ES-I3 (cell line): ENCODE measurements at regions not wholly inside any gene's neighbourhood (a gene's known extent, or its start where the extent isn't known, plus 50 kb on each side); places are given as distances from the start of the nearest gene placed in this dataset.
"Not testable (repeated sequence)": the region's sequence is repeated elsewhere in the genome, so short reads cannot be mapped to it uniquely, and the experiment has no call there.

ENCODE experiments used
- H3K36me3 ChIP-seq: 2 replicates; pipeline ENCODE4 v1.6.1; 2013; ENCODE audit warnings: mild to moderate bottlenecking, low read length, control low read depth, moderate library complexity; ENCODE audit not compliant: insufficient read depth
- H3K4me1 ChIP-seq: 2 replicates; pipeline ENCODE4 v1.6.1; 2013; ENCODE audit warnings: mild to moderate bottlenecking, control low read depth, low read length; ENCODE audit not compliant: insufficient read depth
- H3K9ac ChIP-seq: 2 replicates; pipeline ENCODE4 v1.6.1; 2013; ENCODE audit warnings: low read depth, mild to moderate bottlenecking, low read length, moderate library complexity
- H3K9me3 ChIP-seq: 2 replicates; pipeline ENCODE4 v1.6.1; 2013; ENCODE audit warnings: mild to moderate bottlenecking, low read length, moderate library complexity; ENCODE audit not compliant: control insufficient read depth, insufficient read depth

DNA sequence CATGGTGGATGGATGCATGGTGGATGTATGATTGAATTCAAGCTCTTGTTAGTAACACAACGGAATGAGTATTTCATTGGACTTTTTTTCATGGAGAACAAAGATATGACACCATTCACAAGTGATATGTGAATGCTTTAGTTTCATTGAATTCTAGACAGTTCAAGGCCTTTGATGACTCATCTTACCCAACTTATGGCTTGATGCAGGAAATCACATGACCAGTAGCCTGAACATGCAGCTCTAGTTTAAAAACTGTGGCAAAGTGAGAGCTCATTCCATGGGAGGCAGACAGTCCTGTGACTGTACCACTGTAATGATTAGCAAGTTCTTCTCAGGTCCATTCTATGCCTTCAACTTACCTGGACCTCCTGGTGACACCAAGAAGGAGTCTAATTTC is 1239.3 kb downstream of the TYW1 start:
- peaks cover 6% of the 10 kb centered on the region; the same call in 1 of the 2 replicates for H3K4me1 ChIP-seq
- H3K36me3 ChIP-seq: no peaks in the 10 kb centered on the region; the same call in 1 of the 2 replicates
- peaks cover under 1% of the 10 kb centered on the region; the same call in 1 of the 2 replicates for H3K9me3 ChIP-seq
- H3K9ac ChIP-seq: no peak overlapping the region

GRCh38 chr7:68238204-68238805 is 1241.7 kb downstream of the TYW1 start:
- H3K4me1 ChIP-seq: peaks cover 6% of the 10 kb centered on the region; the same call in 1 of the 2 replicates
- H3K9me3 ChIP-seq: peaks cover 4% of the 10 kb centered on the region; the same call in 1 of the 2 replicates
- H3K36me3 ChIP-seq: no peaks in the 10 kb centered on the region; the same call in 1 of the 2 replicates
- H3K9ac ChIP-seq: no peak overlapping the region

- Histone ChIP-seq H3K4me1 (peaks cover 32% of the 10 kb centered on the region), H3K36me3 (no peaks in the 10 kb centered on the region; the same call in 1 of the 2 replicates), H3K9ac (no peak overlapping the region), H3K9me3 (peaks cover 4% of the 10 kb centered on the region; the same call in 1 of the 2 replicates)
Observed at GRCh38 chr7:68243128-68243527, 1246.5 kb downstream of the TYW1 start.

- Histone ChIP-seq H3K9me3 (peaks cover 4% of the 10 kb centered on the region; the same call in 1 of the 2 replicates), H3K36me3 (no peaks in the 10 kb centered on the region; the same call in 1 of the 2 replicates), H3K9ac (no peak overlapping the region), H3K4me1 (peaks cover 29% of the 10 kb centered on the region)
Observed at GRCh38 chr7:68244389-68244788, 1247.8 kb downstream of the TYW1 start.

DNA sequence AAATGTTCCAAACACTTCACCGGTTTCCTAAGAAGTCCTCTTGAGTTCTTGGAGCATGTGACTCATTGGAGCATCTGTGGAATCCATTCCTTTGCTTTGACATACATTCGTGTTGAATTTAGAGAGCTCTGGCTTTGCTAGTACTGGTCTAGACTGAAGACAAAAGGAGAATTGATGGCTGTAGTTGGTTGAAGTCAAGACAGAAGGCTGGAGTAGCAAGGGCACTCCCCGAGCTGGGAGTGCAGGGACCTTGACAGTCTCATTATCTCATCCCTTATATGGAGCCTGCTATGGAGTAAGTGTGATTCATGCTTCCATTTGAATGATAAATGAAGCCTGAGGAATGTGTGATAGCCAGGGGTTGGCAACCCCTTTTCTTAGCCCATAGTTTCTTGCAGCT is 1249.1 kb downstream of the TYW1 start:
- H3K4me1 ChIP-seq: peaks cover 29% of the 10 kb centered on the region
- peaks cover 4% of the 10 kb centered on the region; the same call in 1 of the 2 replicates for H3K9me3 ChIP-seq
- H3K9ac ChIP-seq: peak overlapping the region; percentile 7; the same call in 1 of the 2 replicates
- no peaks in the 10 kb centered on the region; the same call in 1 of the 2 replicates for H3K36me3 ChIP-seq

DNA sequence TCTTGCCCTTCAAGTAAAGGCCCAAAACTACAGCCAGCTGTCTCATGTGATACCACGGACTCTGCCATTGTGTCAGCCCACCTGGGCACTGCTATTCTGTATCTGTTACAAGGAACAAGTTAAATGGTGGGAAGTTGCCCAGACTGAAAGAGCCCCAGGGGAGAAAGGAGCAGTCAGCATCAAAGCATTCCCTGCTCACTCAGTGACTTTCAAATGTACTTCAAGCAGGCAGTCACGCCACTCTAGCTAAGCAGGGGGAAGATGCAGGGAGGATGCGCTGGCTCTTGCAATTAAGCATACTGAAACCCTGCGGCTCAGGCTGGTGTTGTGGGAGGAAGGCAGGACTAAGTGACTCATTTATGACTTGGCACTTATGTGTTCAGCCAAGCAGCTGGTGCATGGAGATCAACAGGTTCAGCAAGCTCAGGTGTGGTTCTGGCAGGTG is 1249.6 kb downstream of the TYW1 start:
- H3K9ac ChIP-seq: peak overlapping the region; percentile 7; the same call in 1 of the 2 replicates

DNA sequence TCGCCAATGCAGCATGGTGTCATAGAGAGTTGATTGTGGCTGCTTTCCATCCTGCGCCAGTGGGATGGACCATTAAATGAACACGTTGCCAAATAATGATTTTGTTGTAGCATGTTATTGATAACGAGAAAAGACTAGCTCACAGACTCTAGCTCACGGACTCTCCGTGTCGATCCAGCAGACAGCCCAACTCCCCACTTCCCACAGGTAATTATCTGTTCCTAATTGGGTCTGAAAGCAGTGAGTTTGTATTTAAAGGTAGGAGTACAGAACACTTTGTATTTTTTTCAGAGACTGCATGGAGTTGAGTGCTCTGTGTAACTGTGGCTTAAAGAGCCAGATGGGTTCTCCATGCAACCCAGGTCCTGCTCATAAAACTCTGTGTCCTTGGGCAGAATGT is 1250.5 kb downstream of the TYW1 start:
- peaks cover 9% of the 10 kb centered on the region; the same call in 1 of the 2 replicates for H3K9me3 ChIP-seq
- H3K9ac ChIP-seq: no peak overlapping the region
- peaks cover 29% of the 10 kb centered on the region for H3K4me1 ChIP-seq
- no peaks in the 10 kb centered on the region; the same call in 1 of the 2 replicates for H3K36me3 ChIP-seq

More for the DNA sequence above, 1249.6 kb downstream of the TYW1 start:
- Histone ChIP-seq H3K9me3 (0 out of 2 replicates have a peak, but pooled peaks cover under 1% of the 10 kb centered on the region), H3K36me3 (no peaks in the 10 kb centered on the region; the same call in 1 of the 2 replicates), H3K4me1 (peaks cover 29% of the 10 kb centered on the region)

DNA sequence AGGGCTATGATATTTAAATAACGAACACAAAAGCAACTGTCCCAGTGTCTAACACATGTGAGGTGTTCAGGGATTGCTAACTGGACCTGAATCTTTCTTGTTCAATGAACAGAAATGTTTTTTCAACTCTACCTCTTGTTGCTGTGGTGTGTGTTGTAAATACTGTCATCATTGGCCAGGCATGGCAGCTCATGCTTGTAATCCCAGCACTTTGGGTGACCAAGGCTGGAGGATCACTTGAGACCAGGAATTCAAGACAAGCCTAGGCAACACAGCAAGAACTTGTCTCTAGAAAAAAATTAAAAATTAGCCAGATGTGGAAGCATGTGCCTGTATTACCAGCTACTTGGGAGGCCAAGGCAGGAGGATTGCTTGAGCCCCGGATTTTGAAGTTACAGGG is 1250.9 kb downstream of the TYW1 start:
- Histone ChIP-seq H3K9ac (no peak overlapping the region), H3K9me3 (peaks cover 10% of the 10 kb centered on the region; the same call in 1 of the 2 replicates), H3K4me1 (peaks cover 29% of the 10 kb centered on the region), H3K36me3 (no peaks in the 10 kb centered on the region; the same call in 1 of the 2 replicates)

DNA sequence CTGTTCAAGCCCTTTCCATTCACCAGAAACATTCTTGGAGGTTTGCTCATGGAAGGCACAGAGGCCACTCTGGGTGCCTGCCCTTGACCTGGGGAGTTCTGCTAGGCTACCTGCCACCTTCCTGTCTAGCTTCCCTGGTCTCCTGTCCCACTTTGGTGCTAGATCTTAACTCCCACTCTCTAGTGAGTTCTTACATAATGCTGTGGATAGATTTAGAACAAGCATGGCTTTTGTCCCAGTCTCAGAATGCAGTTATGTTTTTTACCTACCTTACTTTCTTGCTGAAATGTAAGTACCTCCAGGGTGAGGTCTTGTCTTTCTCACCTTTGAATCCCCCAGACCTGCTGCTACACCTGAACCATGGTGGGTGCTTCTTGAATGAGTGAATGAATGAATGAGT is 1252.3 kb downstream of the TYW1 start:
- Histone ChIP-seq H3K9ac (no peak overlapping the region), H3K9me3 (peaks cover 10% of the 10 kb centered on the region; the same call in 1 of the 2 replicates), H3K36me3 (no peaks in the 10 kb centered on the region; the same call in 1 of the 2 replicates), H3K4me1 (peaks cover 29% of the 10 kb centered on the region)

DNA sequence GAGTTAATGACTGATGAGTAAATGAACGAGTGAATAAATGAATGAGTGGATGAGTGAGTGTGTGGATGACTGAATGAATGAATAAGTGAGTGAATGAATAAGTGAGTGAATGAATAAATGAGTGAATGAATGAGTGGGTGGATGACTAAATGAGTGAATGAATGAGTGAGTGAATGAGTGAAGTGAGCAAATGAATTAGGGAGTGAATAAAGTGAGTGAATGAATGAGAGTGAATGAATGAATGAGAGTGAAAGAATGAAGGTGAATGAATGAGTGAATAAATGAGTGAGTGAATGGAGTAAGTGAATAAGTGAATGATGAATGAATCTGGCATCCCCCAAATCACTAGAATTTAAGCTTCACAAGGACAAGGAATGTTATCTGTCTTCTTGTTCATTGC is 1253.0 kb downstream of the TYW1 start:
- Histone ChIP-seq H3K9me3 (peaks cover 10% of the 10 kb centered on the region; the same call in 1 of the 2 replicates), H3K9ac (no peak overlapping the region), H3K4me1 (peaks cover 25% of the 10 kb centered on the region), H3K36me3 (no peaks in the 10 kb centered on the region; the same call in 1 of the 2 replicates)

GRCh38 chr7:68250143-68250542 is 1253.5 kb downstream of the TYW1 start:
- Histone ChIP-seq H3K4me1 (peaks cover 20% of the 10 kb centered on the region), H3K9ac (no peak overlapping the region), H3K9me3 (peaks cover 10% of the 10 kb centered on the region; the same call in 1 of the 2 replicates), H3K36me3 (no peaks in the 10 kb centered on the region; the same call in 1 of the 2 replicates)

DNA sequence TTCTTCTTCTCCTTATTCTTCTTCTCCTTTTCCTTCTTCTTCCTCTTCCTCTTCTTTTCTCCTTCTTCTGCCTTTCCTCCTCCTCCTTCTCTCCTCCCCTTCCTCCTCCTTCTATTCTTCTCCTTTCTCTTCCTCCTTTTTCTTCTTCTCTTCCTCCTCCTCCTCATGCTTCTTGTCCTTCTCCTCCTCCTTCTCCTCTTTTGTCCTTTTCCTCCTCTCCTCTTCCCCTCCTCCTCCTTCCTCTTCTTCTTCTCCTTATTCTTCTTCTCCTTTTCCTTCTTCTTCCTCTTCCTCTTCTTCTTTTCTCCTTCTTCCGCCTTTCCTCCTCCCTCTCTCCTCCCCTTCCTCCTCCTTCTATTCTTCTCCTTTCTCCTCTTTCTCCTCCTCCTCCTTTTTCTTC is 1258.2 kb downstream of the TYW1 start:
- peaks cover 10% of the 10 kb centered on the region for H3K9me3 ChIP-seq
- not testable (repeated sequence) for H3K36me3 ChIP-seq, H3K4me1 ChIP-seq, H3K9ac ChIP-seq

- H3K9ac ChIP-seq: no peak overlapping the region
- no peaks in the 10 kb centered on the region for H3K36me3 ChIP-seq
- H3K4me1 ChIP-seq: peaks cover 3% of the 10 kb centered on the region; the same call in 1 of the 2 replicates
- H3K9me3 ChIP-seq: peaks cover 10% of the 10 kb centered on the region
Observed at GRCh38 chr7:68256295-68256694, 1259.7 kb downstream of the TYW1 start.

DNA sequence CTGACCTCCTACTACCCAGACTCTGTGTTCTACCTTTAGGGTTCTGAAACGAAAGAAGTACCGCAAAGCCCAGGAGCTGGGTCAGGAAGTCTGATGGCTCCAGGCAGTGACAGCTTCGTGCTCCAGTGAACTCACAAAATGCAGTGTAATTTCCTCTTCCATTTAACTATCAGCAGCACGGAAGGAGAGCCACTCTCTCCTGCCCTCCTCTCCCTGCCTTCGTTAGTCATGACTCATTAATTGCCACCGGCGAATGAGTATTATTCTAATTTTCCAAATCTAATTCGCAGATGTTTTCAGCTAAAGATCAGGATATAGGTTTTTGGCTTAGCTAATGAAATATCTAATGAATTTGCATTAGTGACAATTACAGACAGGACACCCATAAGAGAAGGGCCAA is 1262.0 kb downstream of the TYW1 start:
- Histone ChIP-seq H3K9ac (no peak overlapping the region), H3K36me3 (no peaks in the 10 kb centered on the region), H3K4me1 (peaks cover 3% of the 10 kb centered on the region; the same call in 1 of the 2 replicates), H3K9me3 (no peaks in the 10 kb centered on the region; the same call in 1 of the 2 replicates)

DNA sequence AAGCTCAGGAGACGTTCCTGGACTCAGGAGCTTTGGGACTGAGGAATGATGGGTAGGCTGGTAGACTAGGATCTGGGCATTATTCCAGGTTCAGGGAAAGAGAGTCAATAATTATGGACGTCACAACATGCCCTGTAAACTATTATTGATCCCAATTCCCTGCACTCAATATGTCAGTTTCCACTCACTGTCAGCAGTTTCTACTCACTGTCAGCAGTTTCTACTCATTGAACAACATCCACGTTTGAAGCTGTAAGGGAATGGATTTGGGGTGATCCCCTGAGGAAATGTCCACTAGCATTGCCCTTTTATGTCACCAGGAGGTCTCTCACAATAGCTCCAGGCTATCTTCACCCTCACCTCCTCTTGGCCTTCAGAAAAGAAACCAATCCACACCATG is 1268.6 kb downstream of the TYW1 start:
- peaks cover 17% of the 10 kb centered on the region for H3K9me3 ChIP-seq
- H3K9ac ChIP-seq: no peak overlapping the region
- no peaks in the 10 kb centered on the region for H3K4me1 ChIP-seq
- no peaks in the 10 kb centered on the region for H3K36me3 ChIP-seq
